IMR-90 (cell line): ENCODE measurements at regions not wholly inside any gene's neighbourhood (a gene's known extent, or its start where the extent isn't known, plus 50 kb on each side); places are given as distances from the start of the nearest gene placed in this dataset.

Experiments used
- ATAC-seq: fragments of 200-7000 bp; cut with Tn5 transposase; 2 replicates; pipeline ENCODE4 v1.9.1; 2020; ENCODE audit warnings: low read depth, mild to moderate bottlenecking, moderate library complexity
- BruUV-seq: library from RNA; stranded (reverse); fragments of 400-500 nt; replicated peaks from 2 replicates; lab custom pipeline; 2021; lab: Mats Ljungman, UMichigan
- CTCF ChIA-PET: fragments of 300-600 bp; formaldehyde crosslinking; extraction: SDS; loops from one replicate; lab custom pipeline; 2021; ENCODE audit warnings: antibody characterized with exemption; lab: Yijun Ruan, JAX
- POLR2A ChIA-PET: fragments of 300-600 bp; sonication (Branson Sonifier 250); formaldehyde crosslinking; loops from one replicate; lab custom pipeline; 2022; ENCODE audit warnings: antibody characterized with exemption; ENCODE audit not compliant: unreplicated experiment; lab: Charles Lee
- DNase-seq: peaks from one replicate; pipeline ENCODE4 v3.0.0; 2013
- H2AFZ ChIP-seq: replicated peaks from 2 replicates; pipeline ENCODE3; 2013; ENCODE audit warnings: low read length, mild to moderate bottlenecking; ENCODE audit not compliant: poor library complexity
- H2AK5ac ChIP-seq: 2 replicates; pipeline ENCODE4 v1.6.1; 2013; ENCODE audit warnings: low read depth, low read length, inconsistent platforms
- H2AK9ac ChIP-seq: replicated peaks from 2 replicates; pipeline ENCODE3; 2013; ENCODE audit warnings: mild to moderate bottlenecking, low read depth, low read length, moderate library complexity; ENCODE audit not compliant: poor library complexity
- H2BK120ac ChIP-seq: 2 replicates; pipeline ENCODE4 v1.6.1; 2013; ENCODE audit warnings: low read depth, low read length, inconsistent platforms
- H2BK15ac ChIP-seq: 3 replicates; pipeline ENCODE4 v1.6.1; 2013; ENCODE audit warnings: low read depth, low read length, inconsistent platforms
- H2BK20ac ChIP-seq: 2 replicates; pipeline ENCODE4 v1.6.1; 2013; ENCODE audit warnings: low read depth, mild to moderate bottlenecking, inconsistent platforms, low read length, moderate library complexity
- H2BK5ac ChIP-seq: 2 replicates; pipeline ENCODE4 v1.6.1; 2013; ENCODE audit warnings: mild to moderate bottlenecking, low read depth, low read length, inconsistent platforms; ENCODE audit not compliant: poor library complexity, severe bottlenecking
- H3K14ac ChIP-seq: replicated peaks from 2 replicates; pipeline ENCODE4 v1.6.1; 2013; ENCODE audit warnings: low read depth, low read length, inconsistent platforms
- H3K18ac ChIP-seq: 2 replicates; pipeline ENCODE4 v1.6.1; 2013; ENCODE audit warnings: low read depth, low read length, control low read depth
- H3K23ac ChIP-seq: 2 replicates; pipeline ENCODE4 v1.6.1; 2013; ENCODE audit warnings: low read depth, low read length, inconsistent platforms
- H3K27ac ChIP-seq: 2 replicates; pipeline ENCODE4 v1.5.1; 2013; ENCODE audit warnings: mild to moderate bottlenecking, control low read depth, low read length; ENCODE audit not compliant: insufficient read depth
- H3K27me3 ChIP-seq: 2 replicates; pipeline ENCODE4 v1.6.1; 2013; ENCODE audit warnings: low read length; ENCODE audit not compliant: control insufficient read depth, insufficient read depth
- H3K36me3 ChIP-seq: 2 replicates; pipeline ENCODE4 v1.6.1; 2013; ENCODE audit warnings: low read length, mixed read lengths; ENCODE audit not compliant: control insufficient read depth, insufficient read depth
- H3K4ac ChIP-seq: 2 replicates; pipeline ENCODE4 v1.6.1; 2013; ENCODE audit warnings: low read depth, low read length, inconsistent platforms
- H3K4me1 ChIP-seq: 2 replicates; pipeline ENCODE4 v1.6.1; 2013; ENCODE audit warnings: low read length, mixed read lengths; ENCODE audit not compliant: control insufficient read depth, insufficient read depth
- H3K4me2 ChIP-seq: 2 replicates; pipeline ENCODE4 v1.6.1; 2013; ENCODE audit warnings: low read depth, mild to moderate bottlenecking, control low read depth, low read length, moderate library complexity
- H3K4me3 ChIP-seq: 2 replicates; pipeline ENCODE4 v1.5.1; 2013; ENCODE audit warnings: low read depth, mild to moderate bottlenecking, control low read depth, low read length, moderate library complexity; ENCODE audit not compliant: insufficient read depth
- H3K56ac ChIP-seq: 2 replicates; pipeline ENCODE4 v1.6.1; 2013; ENCODE audit warnings: low read length, inconsistent platforms; ENCODE audit not compliant: insufficient read depth; ENCODE audit errors: extremely low read depth
- H3K79me1 ChIP-seq, 2 experiments: 2 replicates each; pipeline ENCODE4 v1.6.1; 2013; ENCODE audit warnings: low read length in 2 of 2, inconsistent platforms in 1 of 2, low read depth in 1 of 2
- H3K9ac ChIP-seq: 2 replicates; pipeline ENCODE4 v1.6.1; 2013; ENCODE audit warnings: low read depth, low read length, control low read depth
- H3K9me1 ChIP-seq: 2 replicates; pipeline ENCODE4 v1.6.1; 2013; ENCODE audit warnings: low read length, inconsistent platforms; ENCODE audit not compliant: insufficient read depth
- H3K9me3 ChIP-seq: 2 replicates; pipeline ENCODE4 v1.6.1; 2013; ENCODE audit warnings: low read length; ENCODE audit not compliant: control insufficient read depth, insufficient read depth
- H4K20me1 ChIP-seq: 2 replicates; pipeline ENCODE4 v1.6.1; 2013; ENCODE audit warnings: low read length, inconsistent platforms; ENCODE audit not compliant: insufficient read depth
- H4K5ac ChIP-seq: 2 replicates; pipeline ENCODE4 v1.6.1; 2013; ENCODE audit warnings: mild to moderate bottlenecking, low read depth, low read length, control low read depth
- H4K8ac ChIP-seq, 2 experiments: 2 replicates each; pipeline ENCODE4 v1.6.1; 2013; ENCODE audit warnings: low read depth in 2 of 2, low read length in 2 of 2, control low read depth in 1 of 2, inconsistent platforms in 1 of 2
- H4K91ac ChIP-seq: 2 replicates; pipeline ENCODE4 v1.6.1; 2013; ENCODE audit warnings: low read depth, low read length, inconsistent platforms; ENCODE audit not compliant: insufficient read depth
- BHLHE40 ChIP-seq: fragments of 150-350 bp; IDR thresholded peaks from 2 replicates; pipeline ENCODE4 v1.6.1; 2016; ENCODE audit warnings: mild to moderate bottlenecking, low read depth, low read length
- CEBPB ChIP-seq: IDR thresholded peaks from 2 replicates; pipeline ENCODE4 v1.6.1; 2012; ENCODE audit warnings: low read depth, low read length, improper control_type of control experiment
- CHD1 ChIP-seq: IDR thresholded peaks from 2 replicates; pipeline ENCODE4 v1.6.1; 2012; ENCODE audit warnings: low read depth, low read length, improper control_type of control experiment
- FOS ChIP-seq: fragments of 150-350 bp; IDR thresholded peaks from 2 replicates; pipeline ENCODE4 v1.6.1; 2016; ENCODE audit warnings: low read depth, low read length
- MAFK ChIP-seq: IDR thresholded peaks from 2 replicates; pipeline ENCODE4 v1.6.1; 2012; ENCODE audit warnings: low read depth, low read length, improper control_type of control experiment
- MAZ ChIP-seq: IDR thresholded peaks from 2 replicates; pipeline ENCODE4 v1.6.1; 2012; ENCODE audit warnings: low read depth, mild to moderate bottlenecking, low read length, improper control_type of control experiment, moderate library complexity, borderline replicate concordance
- MXI1 ChIP-seq: IDR thresholded peaks from 2 replicates; pipeline ENCODE4 v1.6.1; 2012; ENCODE audit warnings: low read depth, mild to moderate bottlenecking, low read length, moderate library complexity, borderline replicate concordance
- NFE2L2 ChIP-seq: fragments of 150-350 bp; IDR thresholded peaks from 2 replicates; pipeline ENCODE4 v1.6.1; 2016; ENCODE audit warnings: low read depth, mild to moderate bottlenecking, low read length
- POLR2A ChIP-seq: IDR thresholded peaks from 2 replicates; pipeline ENCODE4 v1.6.1; 2012; ENCODE audit warnings: mild to moderate bottlenecking, low read depth, low read length
- RAD21 ChIP-seq: IDR thresholded peaks from 2 replicates; pipeline ENCODE4 v1.6.1; 2012; ENCODE audit warnings: low read length, improper control_type of control experiment
- RCOR1 ChIP-seq: IDR thresholded peaks from 2 replicates; pipeline ENCODE4 v1.6.1; 2012; ENCODE audit warnings: mild to moderate bottlenecking, low read length, improper control_type of control experiment; ENCODE audit not compliant: insufficient replicate concordance
- RFX5 ChIP-seq: IDR thresholded peaks from 2 replicates; pipeline ENCODE4 v1.8.0; 2012; ENCODE audit warnings: low read depth, mild to moderate bottlenecking, low read length, moderate library complexity
- SMC3 ChIP-seq: fragments of 150-350 bp; IDR thresholded peaks from 2 replicates; pipeline ENCODE4 v1.6.1; 2016; ENCODE audit warnings: low read depth, mild to moderate bottlenecking, antibody characterized with exemption, low read length, moderate library complexity
- WGBS, 2 experiments: methylation state at CpG; one replicate each; pipeline versions ENCODE4 v1.1.5 to v1.1.7; 2013; ENCODE audit warnings: missing lambda C conversion rate in 2 of 2; ENCODE audit not compliant: insufficient read length in 1 of 2; ENCODE audit errors: extremely low coverage in 2 of 2; 5-methylcytosine and 5-hydroxymethylcytosine counted together
- dilution Hi-C: fragments of 300-500 bp; cut with HindIII; formaldehyde crosslinking; loops from one replicate; pipeline ENCODE4 v1.14.3; 2018; ENCODE audit warnings: low sequenced_read_pairs; ENCODE audit not compliant: unreplicated experiment
- in situ Hi-C: fragments of 300-500 bp; cut with MboI; formaldehyde crosslinking; loops from 3 replicates; pipeline ENCODE4 v1.14.3; 2019; ENCODE audit warnings: low sequenced_read_pairs, inconsistent platforms, mixed read lengths
- intact Hi-C: fragments of 100-400 bp; cut with micrococcal nuclease; formaldehyde crosslinking; loops from 2 replicates; pipeline ENCODE4 v1.10.0; 2022
- TF ChIP-seq, protein P1 (sequence below): fragments of 150-350 bp; IDR thresholded peaks from 2 replicates; pipeline ENCODE4 v1.6.1; 2017; ENCODE audit warnings: mild to moderate bottlenecking, antibody characterized with exemption, low read length, low read depth
- TF ChIP-seq, protein P2 (sequence below): fragments of 150-350 bp; IDR thresholded peaks from 2 replicates; pipeline ENCODE4 v1.6.1; 2016; ENCODE audit warnings: low read depth, mild to moderate bottlenecking, low read length, moderate library complexity, borderline replicate concordance
- TF ChIP-seq, protein P3 (sequence below): conservative IDR thresholded peaks from 2 replicates; pipeline ENCODE4 v1.5.1; 2012; ENCODE audit warnings: mild to moderate bottlenecking, low read depth, low read length, improper control_type of control experiment

DNA sequence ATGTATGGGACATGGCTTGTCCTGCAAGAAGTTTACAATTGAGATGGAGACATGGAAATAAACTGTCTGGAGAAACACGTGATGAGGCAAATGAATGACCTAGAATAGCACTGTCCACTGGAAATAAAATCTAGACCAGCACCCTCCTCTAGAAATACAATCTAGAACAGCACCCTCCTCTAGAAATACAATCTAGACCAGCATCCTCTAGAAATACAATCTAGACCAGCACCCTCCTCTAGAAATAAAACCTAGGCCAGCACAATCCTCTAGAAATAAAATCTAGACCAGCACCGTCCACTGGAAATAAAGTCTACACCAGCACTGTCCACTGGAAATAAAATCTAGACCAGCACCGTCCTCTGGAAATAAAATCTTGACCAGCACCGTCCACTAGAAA, 69.2 kb upstream of the RFLNA start:
- no TSS peak for BruUV-seq
- Histone ChIP-seq H3K4ac (no peak overlapping the region), H3K4me1 (no peaks in the 10 kb centered on the region), H2BK5ac (no peak overlapping the region), H4K20me1 (no peaks in the 10 kb centered on the region), H3K4me3 (no peak overlapping the region), H3K9ac (no peak overlapping the region), H3K27me3 (peaks cover 32% of the 10 kb centered on the region), H3K4me2 (no peak overlapping the region), H2AK5ac (no peak overlapping the region), H3K23ac (no peak overlapping the region), H3K27ac (no peak overlapping the region), H2BK120ac (no peak overlapping the region), H3K56ac (no peak overlapping the region), H3K14ac (no peak overlapping the region), H3K9me3 (peaks cover 8% of the 10 kb centered on the region), H4K5ac (no peak overlapping the region), H3K18ac (no peak overlapping the region), H3K79me1 (no peaks in the 10 kb centered on the region), H4K91ac (no peak overlapping the region), H2AFZ (no peak overlapping the region), H3K36me3 (no peaks in the 10 kb centered on the region), H4K8ac (no peak overlapping the region), H2AK9ac (no peak overlapping the region), H2BK15ac (no peak overlapping the region), H2BK20ac (no peak overlapping the region), H3K9me1 (no peaks in the 10 kb centered on the region)
- dilution Hi-C loops (no loop called here), intact Hi-C loops (no loop called here), in situ Hi-C loops (no loop called here)
- WGBS, 2 experiments, result no CpG with 5 or more reads among the region's 4 CpGs
- ATAC-seq, result no peak
- no peak for DNase-seq
- ChIA-PET CTCF (no interaction called here), POLR2A (no interaction called here)
- TF ChIP-seq RFX5, result no peak
- TF ChIP-seq RAD21, result no peak
- no peak for TF ChIP-seq BHLHE40
- TF ChIP-seq MAFK, result no peak
- no peak for TF ChIP-seq POLR2A
- TF ChIP-seq, protein P1, sequence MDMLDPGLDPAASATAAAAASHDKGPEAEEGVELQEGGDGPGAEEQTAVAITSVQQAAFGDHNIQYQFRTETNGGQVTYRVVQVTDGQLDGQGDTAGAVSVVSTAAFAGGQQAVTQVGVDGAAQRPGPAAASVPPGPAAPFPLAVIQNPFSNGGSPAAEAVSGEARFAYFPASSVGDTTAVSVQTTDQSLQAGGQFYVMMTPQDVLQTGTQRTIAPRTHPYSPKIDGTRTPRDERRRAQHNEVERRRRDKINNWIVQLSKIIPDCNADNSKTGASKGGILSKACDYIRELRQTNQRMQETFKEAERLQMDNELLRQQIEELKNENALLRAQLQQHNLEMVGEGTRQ, result no peak
- TF ChIP-seq, protein P2, sequence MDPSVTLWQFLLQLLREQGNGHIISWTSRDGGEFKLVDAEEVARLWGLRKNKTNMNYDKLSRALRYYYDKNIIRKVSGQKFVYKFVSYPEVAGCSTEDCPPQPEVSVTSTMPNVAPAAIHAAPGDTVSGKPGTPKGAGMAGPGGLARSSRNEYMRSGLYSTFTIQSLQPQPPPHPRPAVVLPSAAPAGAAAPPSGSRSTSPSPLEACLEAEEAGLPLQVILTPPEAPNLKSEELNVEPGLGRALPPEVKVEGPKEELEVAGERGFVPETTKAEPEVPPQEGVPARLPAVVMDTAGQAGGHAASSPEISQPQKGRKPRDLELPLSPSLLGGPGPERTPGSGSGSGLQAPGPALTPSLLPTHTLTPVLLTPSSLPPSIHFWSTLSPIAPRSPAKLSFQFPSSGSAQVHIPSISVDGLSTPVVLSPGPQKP, result no peak
- TF ChIP-seq FOS, result no peak
- TF ChIP-seq, protein P3, sequence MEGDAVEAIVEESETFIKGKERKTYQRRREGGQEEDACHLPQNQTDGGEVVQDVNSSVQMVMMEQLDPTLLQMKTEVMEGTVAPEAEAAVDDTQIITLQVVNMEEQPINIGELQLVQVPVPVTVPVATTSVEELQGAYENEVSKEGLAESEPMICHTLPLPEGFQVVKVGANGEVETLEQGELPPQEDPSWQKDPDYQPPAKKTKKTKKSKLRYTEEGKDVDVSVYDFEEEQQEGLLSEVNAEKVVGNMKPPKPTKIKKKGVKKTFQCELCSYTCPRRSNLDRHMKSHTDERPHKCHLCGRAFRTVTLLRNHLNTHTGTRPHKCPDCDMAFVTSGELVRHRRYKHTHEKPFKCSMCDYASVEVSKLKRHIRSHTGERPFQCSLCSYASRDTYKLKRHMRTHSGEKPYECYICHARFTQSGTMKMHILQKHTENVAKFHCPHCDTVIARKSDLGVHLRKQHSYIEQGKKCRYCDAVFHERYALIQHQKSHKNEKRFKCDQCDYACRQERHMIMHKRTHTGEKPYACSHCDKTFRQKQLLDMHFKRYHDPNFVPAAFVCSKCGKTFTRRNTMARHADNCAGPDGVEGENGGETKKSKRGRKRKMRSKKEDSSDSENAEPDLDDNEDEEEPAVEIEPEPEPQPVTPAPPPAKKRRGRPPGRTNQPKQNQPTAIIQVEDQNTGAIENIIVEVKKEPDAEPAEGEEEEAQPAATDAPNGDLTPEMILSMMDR, result no peak
- no peak for TF ChIP-seq NFE2L2
- no peak for TF ChIP-seq CEBPB
- no peak for TF ChIP-seq SMC3
- TF ChIP-seq CHD1, result no peak
- no peak for TF ChIP-seq RCOR1
- TF ChIP-seq MAZ, result no peak
- no peak for TF ChIP-seq MXI1
